ENCODE measurements at regions not wholly inside any gene's neighbourhood (a gene's known extent, or its start where the extent isn't known, plus 50 kb on each side); places are given as distances from the start of the nearest gene placed in this dataset.

- Histone ChIP-seq H3K36me3 (no peaks in the 10 kb centered on the region), H3K4me1 (no peaks in the 10 kb centered on the region), H3K27me3 (no peaks in the 10 kb centered on the region), H3K4me3 (no peak overlapping the region), H3K27ac (no peak overlapping the region), H3K9me3 (peaks cover 0 to 6% of the 10 kb centered on the region in 2 donors)
- in situ Hi-C loops (cut with MboI; ENCODE audit: low pct_ligation_motif_present in 1 of 4, low pct_unique_long_range_greater_than_20kb in 1 of 4, low sequenced_read_pairs in 3 of 4) (no loop called here), intact Hi-C loops (cut with DNase I; ENCODE audit: low total_unique reads) (no loop called here)
- 75 to 78% methylated on average over 1 to 3 of the region's 3 CpGs for WGBS, 2 donors (ENCODE audit: low coverage in 1 of 2)
- TF ChIP-seq EP300 (IDR thresholded peaks at IDR 0.05; ENCODE audit: low read depth) (no peak), POLR2A (IDR thresholded peaks at IDR 0.05) (no peak), CTCF (IDR thresholded peaks at IDR 0.05) (no peak), POLR2AphosphoS5 (IDR thresholded peaks at IDR 0.05) (no peak)
- no peak for DNase-seq
These were observed 158.6 kb upstream of the SYT4 start for GRCh38 chr18:43435851-43436250.

- 75 to 87% methylated on average over 4 of the region's 4 CpGs for WGBS, 2 donors (ENCODE audit: low coverage in 1 of 2)
These were observed 164.8 kb upstream of the SYT4 start for GRCh38 chr18:43442131-43442530.

GRCh38 chr18:43442571-43442970 is 165.3 kb upstream of the SYT4 start:
- Histone ChIP-seq H3K4me1 (no peaks in the 10 kb centered on the region), H3K9me3 (peaks cover 0 to 6% of the 10 kb centered on the region in 2 donors), H3K4me3 (no peak overlapping the region), H3K27ac (no peak overlapping the region), H3K27me3 (no peaks in the 10 kb centered on the region), H3K36me3 (no peaks in the 10 kb centered on the region)
- no peak for DNase-seq
- intact Hi-C loops (cut with DNase I; ENCODE audit: low total_unique reads) (no loop called here), in situ Hi-C loops (cut with MboI; ENCODE audit: low pct_ligation_motif_present in 1 of 4, low pct_unique_long_range_greater_than_20kb in 1 of 4, low sequenced_read_pairs in 3 of 4) (no loop called here)
- WGBS, 2 donors (ENCODE audit: low coverage in 1 of 2): 70 to 76% methylated on average over 1 of the region's 1 CpG
- TF ChIP-seq POLR2AphosphoS5 (IDR thresholded peaks at IDR 0.05): no peak
- no peak for TF ChIP-seq EP300 (IDR thresholded peaks at IDR 0.05; ENCODE audit: low read depth)
- TF ChIP-seq POLR2A (IDR thresholded peaks at IDR 0.05): no peak
- TF ChIP-seq CTCF (IDR thresholded peaks at IDR 0.05): no peak

More at GRCh38 chr18:43442131-43442530, 164.8 kb upstream of the SYT4 start:
- H3K27ac ChIP-seq: no peak overlapping the region
- in situ Hi-C loops (cut with MboI; ENCODE audit: low pct_ligation_motif_present in 1 of 4, low pct_unique_long_range_greater_than_20kb in 1 of 4, low sequenced_read_pairs in 3 of 4): no loop called here
- TF ChIP-seq POLR2A (IDR thresholded peaks at IDR 0.05) (no peak), EP300 (IDR thresholded peaks at IDR 0.05; ENCODE audit: low read depth) (no peak), CTCF (IDR thresholded peaks at IDR 0.05) (no peak), POLR2AphosphoS5 (IDR thresholded peaks at IDR 0.05) (no peak)
- H3K4me1 ChIP-seq: no peaks in the 10 kb centered on the region
- H3K36me3 ChIP-seq: no peaks in the 10 kb centered on the region
- no peak overlapping the region for H3K4me3 ChIP-seq
- intact Hi-C loops (cut with DNase I; ENCODE audit: low total_unique reads): no loop called here
- DNase-seq: no peak
- H3K9me3 ChIP-seq: peaks cover 0 to 6% of the 10 kb centered on the region in 2 donors
- no peaks in the 10 kb centered on the region for H3K27me3 ChIP-seq

GRCh38 chr18:43465483-43465882 is 188.2 kb upstream of the SYT4 start:
- in situ Hi-C loops (cut with MboI; ENCODE audit: low pct_ligation_motif_present in 1 of 4, low pct_unique_long_range_greater_than_20kb in 1 of 4, low sequenced_read_pairs in 3 of 4): no loop called here
- no peak overlapping the region for H3K27ac ChIP-seq
- no peak for DNase-seq
- H3K4me1 ChIP-seq: no peaks in the 10 kb centered on the region
- H3K9me3 ChIP-seq: peaks cover 0 to 13% of the 10 kb centered on the region in 2 donors
- intact Hi-C loops (cut with DNase I; ENCODE audit: low total_unique reads): no loop called here
- TF ChIP-seq POLR2A (IDR thresholded peaks at IDR 0.05) (no peak), EP300 (IDR thresholded peaks at IDR 0.05; ENCODE audit: low read depth) (no peak), CTCF (IDR thresholded peaks at IDR 0.05) (no peak)
- no peaks in the 10 kb centered on the region for H3K36me3 ChIP-seq
- no peaks in the 10 kb centered on the region for H3K27me3 ChIP-seq
- H3K4me3 ChIP-seq: no peak overlapping the region

All from transverse colon (tissue), 4 donors.